Mammary epithelial cell (primary cell): ENCODE measurements at regions not wholly inside any gene's neighbourhood (a gene's known extent, or its start where the extent isn't known, plus 50 kb on each side); places are given as distances from the start of the nearest gene placed in this dataset.

Source experiments
- CTCF ChIP-seq, 2 donors: IDR thresholded peaks in 1 of 2; conservative IDR thresholded peaks in 1 of 2; 2 replicates each; pipeline ENCODE4 v1.5.1; 2011 to 2012; ENCODE audit warnings: inconsistent platforms in 2 of 2, low read length in 2 of 2, mild to moderate bottlenecking in 2 of 2, control low read depth in 1 of 2, low read depth in 1 of 2; ENCODE audit not compliant: insufficient read depth in 1 of 2; ENCODE audit errors: extremely low read depth in 1 of 2
- EZH2 ChIP-seq: IDR thresholded peaks from 2 replicates; pipeline ENCODE4 v1.6.1; 2012; ENCODE audit warnings: low read length, inconsistent platforms, borderline replicate concordance

GRCh38 chr1:53395671-53396215 is 63.5 kb upstream of the DMRTB1 start:
- TF ChIP-seq CTCF (conservative IDR thresholded peaks at IDR 0.05 in 1 of 2, IDR thresholded peaks at IDR 0.05 in 1 of 2; ENCODE audit: extremely low read depth in 1 of 2, insufficient read depth in 1 of 2, low read depth in 1 of 2, low read length in 2 of 2) (no peak), EZH2 (no peak)
